Stimulated activated CD4-positive, alpha-beta T cell treated with anti-CD3 and anti-CD28 coated beads, Interleukin-15, amount 100 ng/mL, for 48 hours (primary cell): ENCODE measurements at regions not wholly inside any gene's neighbourhood (a gene's known extent, or its start where the extent isn't known, plus 50 kb on each side); places are given as distances from the start of the nearest gene placed in this dataset.
"Not testable (repeated sequence)": the region's sequence is repeated elsewhere in the genome, so short reads cannot be mapped to it uniquely, and the experiment has no call there.

ENCODE experiments used
- DNase-seq, 2 donors: peaks; one replicate each; pipeline ENCODE4 v3.0.0-alpha.2; 2020; ENCODE audit warnings: low read depth in 2 of 2

DNA sequence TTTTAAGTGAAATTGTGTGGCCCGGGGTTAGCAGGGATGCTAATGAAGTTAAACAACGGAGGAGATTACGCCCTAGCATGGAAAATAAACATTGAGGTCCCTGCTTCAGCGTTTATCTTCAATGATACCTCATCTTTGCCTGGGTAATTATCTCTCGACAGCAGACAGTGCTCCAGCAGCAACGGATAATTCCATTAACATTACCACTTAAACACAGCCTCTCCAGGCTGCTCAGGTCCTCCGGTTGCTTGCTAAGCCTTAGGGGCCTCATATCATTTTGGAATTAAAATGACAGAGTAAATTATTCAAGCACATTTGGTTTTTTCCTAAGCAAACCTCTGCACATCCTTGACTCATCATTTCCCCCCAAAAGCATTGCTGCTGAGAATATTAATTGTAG lies 281.5 kb upstream of the KLF3 start:
- DNase-seq = no peak

DNA sequence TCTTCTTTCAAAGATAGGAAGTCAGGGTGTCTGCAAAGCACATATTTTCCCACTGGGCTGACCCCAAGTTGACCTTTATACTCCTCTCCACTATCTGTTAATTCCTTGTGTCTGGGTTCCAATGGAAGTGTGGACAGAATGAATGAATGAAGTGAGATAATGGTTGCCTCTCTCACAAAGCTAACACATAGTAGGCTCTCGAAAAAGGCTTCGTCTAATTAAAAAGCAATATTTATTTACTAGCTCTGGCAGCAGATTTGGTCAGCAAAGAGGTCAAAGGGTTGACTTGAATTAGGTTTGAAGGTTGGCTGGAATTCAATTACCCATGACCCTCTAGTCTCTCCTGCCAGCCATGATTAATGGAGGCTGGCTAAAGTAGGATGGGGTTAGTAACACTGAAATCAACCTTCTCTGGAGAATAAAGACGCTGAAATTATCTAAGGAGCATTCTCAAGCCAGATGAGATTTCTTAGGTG lies 280.3 kb upstream of the KLF3 start:
- no peak for DNase-seq

DNA sequence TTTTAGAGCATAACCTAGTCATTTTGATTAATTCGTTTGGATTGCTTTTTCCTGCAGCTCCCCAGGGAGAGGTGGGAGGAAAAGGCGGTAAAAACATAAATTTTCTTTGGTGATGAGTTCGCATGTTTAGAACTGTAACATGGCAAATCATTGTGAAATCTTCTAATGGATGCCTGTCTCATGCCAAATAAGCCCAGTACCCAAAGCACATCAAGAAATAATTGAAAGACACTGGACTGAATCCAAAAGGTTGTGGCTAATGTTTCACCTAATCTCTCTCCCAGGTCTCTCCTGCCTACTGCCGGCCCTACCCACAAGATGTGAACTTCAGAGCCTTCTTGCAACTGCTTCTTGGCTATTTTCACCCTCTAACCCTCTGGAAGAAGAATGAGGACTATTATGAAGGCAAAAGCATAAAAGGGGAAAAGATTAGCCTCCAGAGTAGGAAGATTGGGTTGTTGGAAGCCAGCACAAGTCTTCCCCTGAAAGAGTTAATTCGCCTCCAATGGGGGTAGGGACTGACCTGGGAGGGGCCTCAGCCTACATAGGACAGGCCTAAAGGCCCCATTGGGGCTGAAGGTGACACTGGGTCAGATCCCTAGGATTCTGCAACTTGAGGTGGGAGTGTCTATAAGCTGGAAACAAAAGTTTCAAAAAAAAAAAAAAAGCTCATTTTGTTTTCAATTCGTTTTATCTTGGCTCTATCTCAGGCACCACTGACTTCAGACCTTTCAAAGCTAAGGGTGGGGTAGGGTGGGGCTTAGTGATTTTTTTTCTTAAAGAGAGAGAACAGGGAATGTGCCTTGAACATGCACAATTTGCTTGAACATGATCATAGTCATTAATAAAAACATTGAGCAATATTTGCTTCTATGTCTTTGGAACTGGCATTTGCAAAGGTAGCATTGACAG lies 278.6 kb upstream of the KLF3 start:
- DNase-seq = no peak

DNA sequence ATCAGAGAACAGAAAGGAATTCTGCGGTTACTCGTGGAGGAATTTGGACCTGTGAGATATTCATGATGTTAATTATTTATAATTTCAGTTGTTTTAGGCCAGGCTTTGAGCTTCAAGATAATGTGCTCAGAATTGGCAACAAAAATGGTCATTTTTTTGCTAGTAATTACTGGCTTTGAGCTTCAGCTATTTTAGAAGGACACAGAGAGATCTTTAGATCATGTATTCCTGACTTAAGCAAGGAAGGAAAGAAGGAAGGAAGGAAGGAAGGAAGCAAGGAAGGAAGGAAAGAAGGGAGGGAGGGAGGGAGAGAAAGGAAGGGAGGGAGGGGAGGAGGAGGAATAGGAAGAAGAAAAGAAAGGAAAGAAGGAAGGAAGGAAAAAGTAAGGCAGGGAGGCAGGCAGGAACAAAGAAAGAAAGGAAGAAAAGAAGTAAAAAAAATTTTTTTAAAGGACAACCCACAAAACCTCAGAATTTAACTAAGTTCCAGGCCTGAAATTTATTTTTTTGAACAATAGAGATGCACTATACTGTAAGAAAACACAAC lies 277.9 kb upstream of the KLF3 start:
- no peak for DNase-seq

DNA sequence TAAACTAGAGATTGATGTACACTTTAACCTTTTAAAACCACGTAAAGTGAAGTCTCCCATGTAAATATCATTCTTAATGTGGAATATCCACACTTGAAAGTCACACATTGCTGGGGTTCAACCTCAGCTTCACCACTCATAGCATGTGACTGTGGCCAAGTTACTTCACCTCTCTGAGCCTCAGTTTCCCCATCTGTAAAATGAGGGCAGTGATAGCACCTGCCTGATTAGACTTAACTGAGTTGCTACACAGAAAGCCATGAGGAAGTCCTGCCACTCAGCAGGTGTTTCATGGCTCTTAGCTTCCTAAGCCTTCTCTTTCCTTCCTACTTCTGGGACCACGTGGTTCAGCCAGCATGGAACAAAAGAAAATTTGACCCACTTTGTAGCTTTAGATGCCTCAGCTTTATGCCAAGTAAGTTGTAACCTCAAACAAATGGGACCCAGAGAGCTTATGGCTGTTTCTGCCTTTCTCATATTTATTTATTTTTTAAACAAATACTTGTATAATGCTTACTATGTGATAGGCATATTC lies 277.3 kb upstream of the KLF3 start:
- DNase-seq = no peak

DNA sequence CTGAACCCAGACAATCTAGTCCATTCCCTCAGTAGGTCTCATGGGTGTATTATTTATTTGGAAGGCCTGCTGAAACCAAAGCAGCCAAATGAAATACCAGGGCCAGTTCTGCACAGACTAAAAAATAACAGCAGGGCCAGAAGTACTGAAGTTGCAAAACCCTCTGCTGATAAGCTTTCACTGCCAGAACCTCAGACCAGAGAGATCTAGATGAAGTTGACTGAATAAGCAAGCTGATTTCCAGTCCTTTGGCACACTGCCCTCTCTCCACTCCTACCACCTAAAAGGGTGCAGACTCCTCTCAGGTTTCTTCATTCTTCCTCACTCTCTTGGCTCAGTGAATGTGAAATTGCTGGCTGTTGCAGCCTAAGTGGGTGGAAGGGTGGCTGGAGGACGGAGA lies 276.7 kb upstream of the KLF3 start:
- no peak for DNase-seq

DNA sequence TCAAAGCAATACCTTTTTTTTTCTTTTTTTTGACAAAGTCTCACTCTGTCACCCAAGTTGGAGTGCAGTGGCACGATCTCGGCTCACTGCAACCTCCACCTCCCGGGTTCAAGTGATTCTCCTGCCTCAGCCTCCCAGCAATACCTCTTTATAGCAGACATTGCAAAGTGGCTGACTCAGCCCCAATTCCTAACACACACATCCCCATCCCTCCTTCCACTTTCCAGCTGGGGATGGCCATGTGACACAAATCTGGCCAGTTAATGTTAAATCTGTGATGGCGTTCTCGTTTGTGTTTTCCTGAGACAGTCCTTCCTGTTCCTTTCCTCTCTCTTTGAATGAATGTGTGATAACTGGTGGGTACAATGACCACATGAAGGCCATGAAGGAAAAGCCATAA lies 276.2 kb upstream of the KLF3 start:
- DNase-seq = no peak

DNA sequence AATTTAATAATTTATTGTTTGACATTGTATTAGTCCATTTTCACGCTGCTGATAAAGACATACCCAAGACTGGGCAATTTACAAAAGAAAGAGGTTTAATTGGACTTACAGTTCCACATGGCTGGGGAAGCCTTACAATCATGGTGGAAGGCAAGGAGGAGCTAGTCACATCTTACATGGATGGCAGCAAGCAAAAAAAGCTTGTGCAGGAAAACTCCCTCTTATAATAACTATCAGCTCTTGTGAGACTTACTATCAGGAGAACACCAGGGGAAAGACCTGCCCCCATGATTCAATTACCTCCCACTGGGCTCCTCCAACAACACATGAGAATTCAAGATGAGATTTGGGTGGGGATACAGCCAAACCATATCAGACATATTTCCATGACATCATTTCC lies 275.1 kb upstream of the KLF3 start:
- not testable (repeated sequence) for DNase-seq

DNA sequence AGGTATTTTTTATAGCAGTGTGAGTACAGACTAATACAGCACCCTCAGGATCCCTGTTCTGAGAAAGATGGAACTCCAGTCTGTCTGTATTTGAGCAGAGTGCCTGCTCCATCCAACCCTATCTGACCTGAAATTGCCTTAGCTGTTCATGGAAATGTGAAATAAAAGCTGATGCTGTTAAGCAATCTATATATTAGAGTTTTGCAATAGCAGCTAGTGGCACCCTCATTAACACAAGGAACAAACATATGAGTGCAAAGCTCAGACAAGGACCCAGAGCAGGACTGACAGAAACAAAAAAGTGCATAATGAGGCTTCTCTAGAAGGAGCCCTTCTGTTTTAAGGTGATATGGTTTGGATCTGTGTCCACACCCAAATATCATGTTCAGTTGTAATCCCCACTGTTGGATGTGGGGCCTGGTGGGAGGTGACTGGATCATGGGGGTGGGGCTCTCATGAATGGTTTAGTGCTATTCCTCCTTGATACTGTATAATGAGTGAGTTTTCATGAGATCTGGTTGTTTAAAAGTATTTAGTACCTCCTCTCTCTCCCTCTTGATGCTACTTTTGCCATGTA lies 272.9 kb upstream of the KLF3 start:
- DNase-seq = no peak

DNA sequence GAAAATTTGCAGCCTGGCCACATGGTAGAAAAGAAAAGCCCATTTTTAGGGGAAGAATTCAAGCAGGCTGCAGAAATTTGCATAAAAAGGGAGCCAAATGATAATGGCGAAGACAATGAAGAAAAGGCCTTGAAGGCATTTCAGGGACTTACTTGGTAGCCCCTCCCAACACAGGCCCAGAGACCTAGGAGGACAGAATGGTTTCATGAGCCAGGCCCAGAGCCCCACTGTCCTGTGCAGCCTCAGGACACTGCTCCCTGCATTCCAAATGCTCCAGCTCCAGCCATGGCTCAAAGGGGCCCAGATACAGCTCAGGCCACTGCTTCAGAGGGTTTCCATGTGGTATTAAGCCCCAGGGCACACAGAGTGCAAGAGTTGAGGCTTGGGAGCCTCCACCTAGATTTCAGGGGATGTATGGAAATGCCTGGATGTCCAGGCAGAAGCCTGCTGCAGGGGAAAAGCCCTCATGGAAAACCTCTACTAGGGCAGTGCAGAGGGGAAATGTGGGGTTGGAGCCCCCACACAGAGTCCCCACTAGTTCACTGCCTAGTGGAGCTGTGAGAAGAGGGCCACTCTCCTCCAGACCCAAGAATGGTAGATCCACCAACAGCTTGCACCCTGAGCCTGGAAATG lies 271.7 kb upstream of the KLF3 start:
- DNase-seq = no peak

DNA sequence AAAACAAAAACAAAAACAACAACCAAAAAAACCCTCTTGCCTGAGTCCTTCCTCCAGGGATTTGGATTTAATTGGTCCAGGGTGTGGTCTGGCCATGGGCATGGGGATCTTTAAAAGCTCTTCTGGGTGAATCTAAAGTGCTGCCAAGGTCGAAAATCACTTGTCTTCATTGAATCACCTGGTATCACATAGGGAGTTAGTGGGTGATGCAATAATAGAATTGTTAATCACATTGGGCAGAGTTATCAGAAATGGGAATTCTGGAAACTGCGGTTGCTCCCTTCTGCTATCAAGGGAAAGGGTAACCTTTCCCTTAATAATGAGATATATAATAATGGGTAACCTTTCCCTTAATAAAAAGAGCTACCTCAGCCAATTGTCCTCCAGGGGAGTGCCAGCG lies 267.9 kb upstream of the KLF3 start:
- no peak for DNase-seq

DNA sequence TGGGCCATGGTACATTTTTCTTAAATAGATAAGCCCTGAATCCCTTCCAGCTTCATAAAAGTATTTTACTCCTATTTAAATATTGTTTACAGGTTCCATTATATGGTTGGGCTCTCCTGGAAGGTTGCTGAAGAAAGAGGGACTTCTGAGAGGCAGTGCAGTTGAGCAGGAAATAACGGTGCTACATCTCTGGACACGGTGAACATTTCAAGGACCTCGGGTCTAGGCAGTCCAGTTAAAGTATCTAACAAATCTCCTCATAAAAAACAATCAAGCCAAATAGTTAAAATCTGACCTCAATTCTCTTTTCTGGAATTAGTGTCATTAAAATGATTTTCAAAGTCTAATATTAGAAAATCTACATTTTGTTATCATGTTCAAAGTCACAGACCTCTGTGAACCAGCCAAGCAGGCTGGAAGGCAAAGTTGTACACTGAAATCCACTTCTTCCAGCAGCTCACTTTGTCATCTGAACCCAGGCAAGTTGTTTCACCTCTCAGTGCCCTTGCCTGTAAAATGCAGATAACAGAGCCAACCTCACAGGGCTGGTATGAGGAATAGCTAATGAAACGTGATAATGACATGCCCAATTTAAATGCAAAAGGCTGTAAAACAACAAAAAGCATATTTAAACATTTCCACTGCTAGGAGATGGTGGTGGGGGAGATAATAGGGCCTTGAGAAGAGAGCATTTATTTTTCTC lies 267.0 kb upstream of the KLF3 start:
- no peak for DNase-seq

DNA sequence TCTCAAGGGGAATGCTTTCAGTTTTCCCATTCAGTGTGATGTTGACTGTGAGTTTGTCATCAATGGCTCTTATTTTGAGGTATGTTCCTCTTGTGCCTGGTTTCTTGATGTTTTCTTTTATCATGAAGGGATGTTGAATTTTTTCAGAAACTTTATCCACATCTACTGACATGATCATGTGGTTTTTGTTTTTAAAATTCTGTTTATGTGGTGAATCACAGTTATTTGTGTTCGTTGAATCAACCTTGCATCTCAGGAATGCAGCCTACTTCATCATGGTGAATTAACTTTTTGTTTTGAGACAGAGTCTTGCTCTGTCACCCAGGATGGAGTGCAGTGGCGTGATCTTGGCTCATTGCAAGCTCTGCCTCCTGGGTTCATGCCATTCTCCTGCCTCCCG lies 263.1 kb upstream of the KLF3 start:
- no peak for DNase-seq

DNA sequence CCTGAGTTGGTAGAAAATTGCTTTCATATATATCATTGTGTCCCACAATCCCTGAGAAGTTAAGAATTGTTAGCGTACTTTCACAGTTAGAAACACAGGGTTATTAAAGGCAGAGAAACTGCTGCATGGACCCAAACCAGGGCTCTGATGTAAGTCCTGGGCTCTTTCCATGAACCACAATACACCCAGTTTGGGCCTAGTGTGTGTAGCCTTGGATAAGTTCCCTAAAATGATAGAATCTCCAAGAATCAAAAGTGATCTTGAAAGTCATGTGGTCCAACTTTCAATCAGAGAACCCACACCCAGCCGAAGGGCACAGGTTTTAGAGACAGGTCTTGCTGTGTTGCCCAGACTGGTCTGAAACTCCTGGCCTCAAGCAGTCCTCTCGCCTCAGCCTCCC lies 257.8 kb upstream of the KLF3 start:
- no peak for DNase-seq

DNA sequence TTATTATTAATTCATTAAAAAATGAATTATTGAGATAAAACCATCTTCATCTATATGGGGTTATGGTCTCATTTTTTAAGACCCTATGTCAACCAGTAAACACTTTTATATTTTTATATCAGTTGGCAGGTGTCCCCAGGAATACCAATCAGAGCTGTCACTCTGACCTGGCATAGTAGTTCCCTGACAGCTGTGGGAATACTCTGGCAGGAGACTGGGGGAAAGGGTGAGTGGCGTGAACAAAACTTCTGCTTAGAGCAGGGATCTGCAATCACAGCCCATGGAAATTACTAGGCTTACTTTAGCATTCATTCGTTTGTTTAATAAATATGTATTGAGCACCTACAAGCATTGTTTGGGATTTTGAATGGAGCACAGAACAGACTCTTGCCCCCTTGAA lies 254.1 kb upstream of the KLF3 start:
- DNase-seq = no peak

DNA sequence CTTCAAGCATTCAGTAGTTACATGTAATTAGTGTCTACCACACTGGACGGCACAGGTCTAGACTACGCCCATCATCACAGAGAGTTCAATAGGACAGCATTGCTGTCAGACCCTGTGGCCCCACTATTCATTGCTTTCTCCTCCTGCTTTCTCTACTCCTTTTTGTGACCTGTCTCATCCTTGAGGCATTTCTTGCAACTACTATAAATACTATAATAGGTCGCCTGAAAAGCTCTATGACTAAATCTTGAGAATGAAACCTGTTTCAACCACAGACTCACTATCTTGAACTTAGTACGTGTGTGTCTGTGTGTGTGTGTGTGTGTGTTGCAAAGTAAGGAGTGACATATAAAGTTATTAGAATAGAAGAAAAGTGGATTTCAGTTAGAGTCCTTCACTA lies 252.9 kb upstream of the KLF3 start:
- DNase-seq = peak; percentile 4 to 5

DNA sequence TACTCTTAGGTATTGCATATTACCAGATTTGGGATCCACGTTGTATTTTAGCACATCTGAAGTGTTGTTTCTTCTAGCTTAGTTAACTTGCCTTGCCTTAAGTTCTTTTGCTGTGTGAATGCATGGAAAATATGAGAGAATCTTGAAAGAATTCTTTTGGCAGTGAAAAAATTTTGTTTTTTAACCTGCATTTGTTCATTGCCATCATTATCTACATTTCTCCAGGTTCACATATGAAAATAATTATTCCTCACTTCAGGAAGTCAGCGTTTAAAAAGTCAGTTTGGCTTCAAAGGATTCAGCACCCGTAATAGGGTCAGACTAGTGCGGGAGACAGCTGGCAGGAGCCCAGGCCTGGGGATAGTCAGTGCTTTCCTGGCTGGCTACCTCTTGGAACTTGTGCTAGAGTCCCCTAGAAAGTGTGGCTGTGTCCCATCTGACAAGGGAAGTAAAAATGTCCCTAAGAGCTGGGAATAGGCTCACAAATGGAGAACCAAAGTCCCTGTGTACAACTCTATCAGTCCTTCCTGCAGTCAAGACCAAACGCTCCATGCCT lies 251.9 kb upstream of the KLF3 start:
- DNase-seq = no peak

DNA sequence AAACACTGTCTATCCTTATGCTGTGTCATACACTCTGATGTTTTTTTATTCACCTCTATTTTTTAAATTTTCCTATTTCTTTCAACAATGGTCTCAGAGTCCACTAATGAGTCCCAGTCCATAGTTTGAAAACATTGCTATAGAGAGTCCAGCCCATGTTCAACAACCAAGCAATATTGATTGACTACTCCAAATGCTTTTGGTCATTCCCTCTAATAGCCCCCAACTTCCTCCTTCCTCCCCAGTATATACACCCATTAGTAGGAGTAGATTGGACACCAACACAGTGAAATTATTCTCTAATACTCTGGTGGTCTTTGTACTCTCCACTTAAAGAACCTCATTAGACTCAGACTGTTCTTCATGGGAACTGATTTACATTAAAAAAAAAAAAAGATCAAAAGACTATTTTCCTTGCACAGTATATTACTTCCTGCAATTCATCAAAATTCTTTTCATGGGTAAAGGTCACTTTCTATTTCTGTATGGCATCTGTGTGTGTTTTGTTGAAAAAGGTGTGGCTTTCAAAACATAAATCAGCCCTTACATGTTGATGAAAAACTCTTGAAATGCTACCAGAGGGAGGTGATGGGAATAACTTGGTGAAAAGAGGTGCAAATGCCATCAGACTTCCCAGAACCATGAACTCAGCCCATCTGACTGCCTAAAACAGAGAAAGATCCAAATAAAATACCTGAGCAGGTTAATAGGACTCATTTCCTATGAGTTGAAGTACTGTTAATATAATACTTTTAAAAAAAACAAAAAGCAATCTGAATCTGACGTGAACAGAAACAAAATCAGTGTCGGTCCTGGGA lies 250.3 kb upstream of the KLF3 start:
- DNase-seq = no peak

DNA sequence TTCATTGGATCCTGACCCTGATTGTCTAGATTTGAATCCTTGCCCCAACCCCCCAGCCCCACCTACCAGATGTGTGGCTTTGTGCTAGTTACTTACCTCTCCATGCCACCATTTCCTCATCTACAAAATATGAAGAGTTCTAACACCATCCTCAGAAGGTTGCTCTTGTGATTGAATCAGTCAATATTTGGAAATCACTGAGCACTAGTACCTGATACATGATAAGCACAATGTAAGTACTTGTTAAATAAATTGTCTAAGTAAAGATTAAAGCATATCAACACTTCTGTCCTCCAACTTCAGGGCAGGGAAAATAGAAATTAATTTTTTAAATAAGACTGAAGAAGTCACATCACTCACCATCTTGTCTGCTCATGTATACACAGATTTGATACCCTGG lies 249.6 kb upstream of the KLF3 start:
- no peak for DNase-seq

DNA sequence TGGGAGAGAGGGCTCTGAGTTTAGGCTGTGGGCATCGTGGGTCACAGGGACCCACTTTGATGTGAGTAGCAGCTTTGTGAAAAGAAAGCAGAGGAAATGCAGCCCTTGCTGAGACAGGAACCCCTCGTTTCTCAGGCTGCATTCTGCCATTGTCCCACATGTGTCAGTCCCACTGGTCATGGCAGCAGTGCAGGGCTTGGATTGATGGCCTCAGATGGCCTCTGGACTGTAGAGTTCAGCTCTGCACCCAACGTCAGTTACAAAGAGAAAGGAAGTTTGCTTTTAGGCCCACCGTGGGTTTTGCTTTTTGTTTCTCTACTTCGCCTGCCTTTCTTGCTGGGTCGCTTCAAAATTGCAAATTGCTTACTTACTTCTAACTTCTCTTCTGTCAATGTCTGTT lies 248.3 kb upstream of the KLF3 start:
- DNase-seq = no peak
